Ovary (tissue), 7 donors: ENCODE measurements at regions not wholly inside any gene's neighbourhood (a gene's known extent, or its start where the extent isn't known, plus 50 kb on each side); places are given as distances from the start of the nearest gene placed in this dataset.

Source experiments
- DNase-seq, 5 donors: peaks; one replicate each; pipeline ENCODE4 v3.0.0-alpha.2; 2019 to 2020
- H3K27ac ChIP-seq, 2 donors: fragments of 200-600 bp; one replicate each; pipeline versions ENCODE4 v1.5.1 to v1.8.0; 2019 to 2022
- H3K27me3 ChIP-seq: fragments of 200-600 bp; one replicate; pipeline ENCODE4 v1.8.0; 2022
- H3K36me3 ChIP-seq: fragments of 200-600 bp; sonication (generic); one replicate; pipeline ENCODE4 v1.5.1; 2019
- H3K4me1 ChIP-seq: one replicate; pipeline ENCODE4 v1.8.1; 2013; ENCODE audit warnings: mild to moderate bottlenecking, moderate library complexity; ENCODE audit not compliant: insufficient read depth
- H3K4me3 ChIP-seq: fragments of 200-600 bp; sonication (generic); one replicate; pipeline ENCODE4 v1.5.1; 2017
- H3K9me3 ChIP-seq, 2 donors: fragments of 200-600 bp in 1 of 2; sonication (generic) in 1 of 2; one replicate each; pipeline versions ENCODE4 v1.5.1 to v1.8.1; 2013 to 2019; ENCODE audit warnings: mild to moderate bottlenecking in 1 of 2, moderate library complexity in 1 of 2
- EP300 ChIP-seq: sonication (generic); formaldehyde crosslinking; IDR thresholded peaks from one replicate; pipeline ENCODE4 v1.6.1; 2017; ENCODE audit warnings: antibody characterized with exemption
- POLR2A ChIP-seq: fragments of 450-650 bp; IDR thresholded peaks from one replicate; pipeline ENCODE4 v1.6.1; 2017; ENCODE audit warnings: antibody characterized with exemption, mild to moderate bottlenecking, moderate library complexity
- WGBS, 3 donors: extraction: QIAGEN DNeasy Blood & Tissue Kit in 1 of 3; methylation state at CpG; one replicate each; pipeline versions ENCODE4 v1.1.5 to v1.1.7; 2013 to 2017; 5-methylcytosine and 5-hydroxymethylcytosine counted together
- intact Hi-C, 4 donors: fragments of 100-400 bp; cut with DNase I; formaldehyde crosslinking; loops; one replicate each; pipeline versions ENCODE4 v1.11.0 to v1.15.1; 2022 to 2023
- TF ChIP-seq, protein P1 (sequence below), 3 donors: fragments of 450-650 bp in 2 of 3; fragments of 200-600 bp in 1 of 3; IDR thresholded peaks; one replicate each; pipeline versions ENCODE4 v1.5.1 to v1.8.0; 2016 to 2022; ENCODE audit warnings: antibody characterized with exemption in 3 of 3, mild to moderate bottlenecking in 1 of 3
- donor health status: DM: no; HTN: no; CAD: no; lungs with moderate emphysema.
- donor health status: DM: no; HTN: no; CAD: no.
- donor health status: Bipolar disorder and iron deficiency.
- donor health status: DM: no; HTN: no; CAD: no.
- donor health status: DM: yes; HTN: yes; CAD: no.

- no peak overlapping the region for H3K4me3 ChIP-seq
- no peaks in the 10 kb centered on the region for H3K4me1 ChIP-seq
- H3K9me3 ChIP-seq: no peaks in the 10 kb centered on the region
- no peak overlapping the region for H3K27ac ChIP-seq
- H3K27me3 ChIP-seq: no peaks in the 10 kb centered on the region
- H3K36me3 ChIP-seq: no peaks in the 10 kb centered on the region
- 2 to 8% (median 6%) methylated on average over 8 of the region's 8 CpGs for WGBS, 3 donors
- intact Hi-C loops: no loop called here
- no peak for DNase-seq
- TF ChIP-seq POLR2A (no peak), EP300 (no peak)
- TF ChIP-seq, protein P1, sequence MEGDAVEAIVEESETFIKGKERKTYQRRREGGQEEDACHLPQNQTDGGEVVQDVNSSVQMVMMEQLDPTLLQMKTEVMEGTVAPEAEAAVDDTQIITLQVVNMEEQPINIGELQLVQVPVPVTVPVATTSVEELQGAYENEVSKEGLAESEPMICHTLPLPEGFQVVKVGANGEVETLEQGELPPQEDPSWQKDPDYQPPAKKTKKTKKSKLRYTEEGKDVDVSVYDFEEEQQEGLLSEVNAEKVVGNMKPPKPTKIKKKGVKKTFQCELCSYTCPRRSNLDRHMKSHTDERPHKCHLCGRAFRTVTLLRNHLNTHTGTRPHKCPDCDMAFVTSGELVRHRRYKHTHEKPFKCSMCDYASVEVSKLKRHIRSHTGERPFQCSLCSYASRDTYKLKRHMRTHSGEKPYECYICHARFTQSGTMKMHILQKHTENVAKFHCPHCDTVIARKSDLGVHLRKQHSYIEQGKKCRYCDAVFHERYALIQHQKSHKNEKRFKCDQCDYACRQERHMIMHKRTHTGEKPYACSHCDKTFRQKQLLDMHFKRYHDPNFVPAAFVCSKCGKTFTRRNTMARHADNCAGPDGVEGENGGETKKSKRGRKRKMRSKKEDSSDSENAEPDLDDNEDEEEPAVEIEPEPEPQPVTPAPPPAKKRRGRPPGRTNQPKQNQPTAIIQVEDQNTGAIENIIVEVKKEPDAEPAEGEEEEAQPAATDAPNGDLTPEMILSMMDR (IDR thresholded peaks at IDR 0.05): no peak
Measured at GRCh38 chr6:167714152-167714551, 112.6 kb upstream of the AFDN start.

- Histone ChIP-seq H3K4me3 (no peak overlapping the region), H3K4me1 (no peaks in the 10 kb centered on the region), H3K27ac (no peak overlapping the region), H3K36me3 (no peaks in the 10 kb centered on the region), H3K9me3 (no peaks in the 10 kb centered on the region), H3K27me3 (no peaks in the 10 kb centered on the region)
- intact Hi-C loops: no loop called here
- WGBS, 3 donors: 95 to 96% (median 95%) methylated on average over 9 of the region's 9 CpGs
- DNase-seq: no peak
- no peak for TF ChIP-seq EP300
- TF ChIP-seq, protein P1 (IDR thresholded peaks at IDR 0.05): no peak
- no peak for TF ChIP-seq POLR2A
Measured at GRCh38 chr6:167717455-167717854, 109.3 kb upstream of the AFDN start.

- no peak for TF ChIP-seq POLR2A
- no peak for TF ChIP-seq EP300
- TF ChIP-seq, protein P1 (IDR thresholded peaks at IDR 0.05): no peak
- H3K4me3 ChIP-seq: no peak overlapping the region
- no peaks in the 10 kb centered on the region for H3K9me3 ChIP-seq
- 98 to 100% (median 98%) methylated on average over 2 of the region's 2 CpGs for WGBS, 3 donors
- DNase-seq: no peak
- intact Hi-C loops: no loop called here
- H3K4me1 ChIP-seq: no peaks in the 10 kb centered on the region
- H3K36me3 ChIP-seq: no peaks in the 10 kb centered on the region
- no peaks in the 10 kb centered on the region for H3K27me3 ChIP-seq
- no peak overlapping the region for H3K27ac ChIP-seq
Measured at GRCh38 chr6:167717867-167718266, 108.8 kb upstream of the AFDN start.

- H3K36me3 ChIP-seq: no peaks in the 10 kb centered on the region
- no peak for DNase-seq
- 80 to 86% (median 83%) methylated on average over 23 of the region's 23 CpGs for WGBS, 3 donors
- H3K27me3 ChIP-seq: no peaks in the 10 kb centered on the region
- H3K4me1 ChIP-seq: no peaks in the 10 kb centered on the region
- no peak overlapping the region for H3K27ac ChIP-seq
- TF ChIP-seq EP300 (no peak), POLR2A (no peak)
- TF ChIP-seq, protein P1 (IDR thresholded peaks at IDR 0.05): no peak
- no peak overlapping the region for H3K4me3 ChIP-seq
- no peaks in the 10 kb centered on the region for H3K9me3 ChIP-seq
- intact Hi-C loops: no loop called here
Measured at GRCh38 chr6:167719920-167720319, 106.8 kb upstream of the AFDN start.
